HG03159 (cell line): ENCODE measurements at regions not wholly inside any gene's neighbourhood (a gene's known extent, or its start where the extent isn't known, plus 50 kb on each side); places are given as distances from the start of the nearest gene placed in this dataset.
"Not testable (repeated sequence)": the region's sequence is repeated elsewhere in the genome, so short reads cannot be mapped to it uniquely, and the experiment has no call there.

Experiments used
- ATAC-seq: cut with Tn5 transposase; IDR thresholded peaks from one replicate; pipeline ENCODE4 v1.9.1; 2021; ENCODE audit warnings: mild to moderate bottlenecking, moderate library complexity; ENCODE audit not compliant: unreplicated experiment

GRCh38 chr16:61024180-61024900, 1011.9 kb downstream of the CDH8 start:
- no peak for ATAC-seq

- ATAC-seq: no peak
Observed at GRCh38 chr16:61014869-61015268, 1021.4 kb downstream of the CDH8 start.

- no peak for ATAC-seq
Observed at GRCh38 chr16:61007694-61008093, 1028.5 kb downstream of the CDH8 start.

- no peak for ATAC-seq
Observed at GRCh38 chr16:61005952-61006351, 1030.3 kb downstream of the CDH8 start.

GRCh38 chr16:61002479-61003204, 1033.6 kb downstream of the CDH8 start:
- ATAC-seq: no peak

GRCh38 chr16:60991886-60992285, 1044.4 kb downstream of the CDH8 start:
- ATAC-seq: no peak

GRCh38 chr16:60989592-60989991, 1046.6 kb downstream of the CDH8 start:
- ATAC-seq: no peak

- ATAC-seq: no peak
Observed at GRCh38 chr16:60979119-60979518, 1057.1 kb downstream of the CDH8 start.

GRCh38 chr16:60949800-60950199, 1086.4 kb downstream of the CDH8 start:
- no peak for ATAC-seq

GRCh38 chr16:60945225-60945624, 1091.0 kb downstream of the CDH8 start:
- ATAC-seq: no peak

GRCh38 chr16:60936189-60936588, 1100.0 kb downstream of the CDH8 start:
- not testable (repeated sequence) for ATAC-seq

- no peak for ATAC-seq
Observed at GRCh38 chr16:60932600-60932999, 1103.6 kb downstream of the CDH8 start.

GRCh38 chr16:60930291-60930690, 1105.9 kb downstream of the CDH8 start:
- ATAC-seq: no peak

GRCh38 chr16:60922920-60923319, 1113.3 kb downstream of the CDH8 start:
- no peak for ATAC-seq

- ATAC-seq: no peak
Observed at GRCh38 chr16:60914334-60914733, 1121.9 kb downstream of the CDH8 start.

GRCh38 chr16:60907645-60908044, 1128.6 kb downstream of the CDH8 start:
- no peak for ATAC-seq

- no peak for ATAC-seq
Observed at GRCh38 chr16:60905811-60906210, 1130.4 kb downstream of the CDH8 start.

- ATAC-seq: no peak
Observed at GRCh38 chr16:60902114-60902513, 1134.1 kb downstream of the CDH8 start.

- ATAC-seq: no peak
Observed at GRCh38 chr16:60882816-60883215, 1153.4 kb downstream of the CDH8 start.

GRCh38 chr16:60852635-60853034, 1183.6 kb downstream of the CDH8 start:
- ATAC-seq: no peak

- no peak for ATAC-seq
Observed at GRCh38 chr16:60821661-60822060, 1214.6 kb downstream of the CDH8 start.

- ATAC-seq: no peak
Observed at GRCh38 chr16:60820361-60820760, 1215.9 kb downstream of the CDH8 start.
